ACC112 (cell line): ENCODE measurements at regions not wholly inside any gene's neighbourhood (a gene's known extent, or its start where the extent isn't known, plus 50 kb on each side); places are given as distances from the start of the nearest gene placed in this dataset.

ENCODE experiments used
- H2AFZ ChIP-seq: fragments of 200-600 bp; sonication (generic); one replicate; pipeline ENCODE4 v1.6.0; 2017; ENCODE audit warnings: antibody characterized with exemption, low read length; ENCODE audit not compliant: unreplicated experiment
- H3K27ac ChIP-seq: fragments of 200-600 bp; sonication (generic); 2 replicates; pipeline ENCODE4 v1.5.1; 2014; ENCODE audit warnings: low read depth, mild to moderate bottlenecking, antibody characterized with exemption, low read length, moderate library complexity
- H3K27me3 ChIP-seq: fragments of 200-600 bp; sonication (generic); 2 replicates; pipeline ENCODE4 v1.6.1; 2014; ENCODE audit warnings: mild to moderate bottlenecking, antibody characterized with exemption, low read length, moderate library complexity, mixed read lengths; ENCODE audit not compliant: insufficient read depth
- H3K36me3 ChIP-seq: fragments of 200-600 bp; sonication (generic); 2 replicates; pipeline ENCODE4 v1.6.1; 2016; ENCODE audit warnings: mild to moderate bottlenecking, antibody characterized with exemption, low read length, moderate library complexity, mixed read lengths; ENCODE audit not compliant: insufficient read depth
- H3K4me1 ChIP-seq: fragments of 200-600 bp; sonication (generic); one replicate; pipeline ENCODE4 v1.6.1; 2016; ENCODE audit warnings: low read length, mixed read lengths; ENCODE audit not compliant: insufficient read depth, unreplicated experiment, control insufficient read depth
- H3K4me3 ChIP-seq: fragments of 200-600 bp; sonication (generic); 2 replicates; pipeline ENCODE4 v1.5.1; 2014; ENCODE audit warnings: mild to moderate bottlenecking, low read depth, low read length
- H3K79me2 ChIP-seq: fragments of 200-600 bp; sonication (generic); one replicate; pipeline ENCODE4 v1.6.0; 2016; ENCODE audit warnings: low read length; ENCODE audit not compliant: control insufficient read depth, unreplicated experiment, insufficient read depth

DNA sequence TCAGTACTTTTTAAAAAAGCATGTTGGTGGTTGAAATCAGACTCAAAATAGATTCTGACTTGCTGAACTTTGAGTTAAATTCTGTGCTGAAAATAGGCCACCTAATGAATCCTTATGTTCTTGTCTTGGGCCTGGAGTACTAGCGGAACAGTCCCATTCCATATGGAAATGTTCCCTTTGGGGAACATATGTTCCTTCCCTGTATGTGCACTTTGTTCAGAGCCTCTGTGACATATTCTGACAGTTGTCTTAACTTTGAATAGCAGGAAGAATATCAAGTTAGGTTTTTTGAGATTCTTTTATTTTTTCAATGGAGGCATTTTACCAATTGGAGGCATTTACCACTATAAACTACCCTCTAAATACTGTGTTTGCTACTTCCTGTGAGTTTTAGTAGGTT, 1667.8 kb downstream of the PLA2G4A start:
- Histone ChIP-seq H3K4me3 (no peak overlapping the region), H3K27ac (no peak overlapping the region), H2AFZ (no peak overlapping the region)

DNA sequence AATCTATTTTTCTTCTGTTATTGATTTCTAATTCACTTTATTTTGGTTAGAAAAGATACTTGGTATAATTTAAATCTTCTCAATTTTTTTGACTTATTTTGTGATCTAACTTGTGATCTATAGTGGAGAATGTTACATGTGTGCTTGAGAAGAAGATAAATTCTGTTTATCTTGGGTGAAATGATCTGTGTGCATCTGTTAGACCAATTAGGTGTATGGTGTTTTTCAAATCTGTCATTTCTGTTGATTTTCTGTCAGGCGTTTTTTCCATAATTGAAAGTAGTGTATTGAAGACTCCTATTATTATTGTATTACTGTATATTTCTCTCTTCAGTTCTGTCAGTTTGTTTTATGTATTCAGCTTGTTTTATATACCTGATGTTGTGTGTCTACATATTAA, 1668.3 kb downstream of the PLA2G4A start:
- no peak overlapping the region for H3K27ac ChIP-seq
- no peak overlapping the region for H2AFZ ChIP-seq
- H3K4me1 ChIP-seq = no peaks in the 10 kb centered on the region
- no peaks in the 10 kb centered on the region for H3K27me3 ChIP-seq
- H3K4me3 ChIP-seq = no peak overlapping the region
- no peaks in the 10 kb centered on the region for H3K79me2 ChIP-seq
- H3K36me3 ChIP-seq = no peaks in the 10 kb centered on the region

More for the DNA sequence above, 1667.8 kb downstream of the PLA2G4A start:
- H3K4me1 ChIP-seq = no peaks in the 10 kb centered on the region
- no peaks in the 10 kb centered on the region for H3K27me3 ChIP-seq
- H3K36me3 ChIP-seq = no peaks in the 10 kb centered on the region
- no peaks in the 10 kb centered on the region for H3K79me2 ChIP-seq

DNA sequence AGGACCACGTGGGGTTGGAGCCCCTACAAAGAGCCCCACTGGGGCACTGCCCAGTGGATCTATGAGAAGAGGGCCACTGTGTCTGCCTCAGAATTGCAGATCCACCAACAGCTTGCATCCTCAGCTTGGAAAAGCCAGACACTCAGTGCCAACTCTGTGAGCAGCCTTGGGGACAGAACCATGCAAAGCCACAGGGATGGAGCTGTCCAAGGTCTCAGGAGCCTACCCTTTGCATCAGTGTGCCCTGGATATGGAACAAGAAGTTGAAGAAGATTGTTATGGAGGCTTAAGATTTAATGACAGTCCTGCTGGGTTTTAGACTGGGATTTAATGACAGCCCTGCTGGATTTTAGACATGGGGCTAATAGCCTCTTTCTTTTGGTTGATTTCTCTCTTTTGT, 1670.9 kb downstream of the PLA2G4A start:
- Histone ChIP-seq H3K79me2 (no peaks in the 10 kb centered on the region), H3K4me3 (no peak overlapping the region), H3K27me3 (no peaks in the 10 kb centered on the region), H3K36me3 (no peaks in the 10 kb centered on the region), H3K4me1 (no peaks in the 10 kb centered on the region), H2AFZ (no peak overlapping the region), H3K27ac (no peak overlapping the region)

DNA sequence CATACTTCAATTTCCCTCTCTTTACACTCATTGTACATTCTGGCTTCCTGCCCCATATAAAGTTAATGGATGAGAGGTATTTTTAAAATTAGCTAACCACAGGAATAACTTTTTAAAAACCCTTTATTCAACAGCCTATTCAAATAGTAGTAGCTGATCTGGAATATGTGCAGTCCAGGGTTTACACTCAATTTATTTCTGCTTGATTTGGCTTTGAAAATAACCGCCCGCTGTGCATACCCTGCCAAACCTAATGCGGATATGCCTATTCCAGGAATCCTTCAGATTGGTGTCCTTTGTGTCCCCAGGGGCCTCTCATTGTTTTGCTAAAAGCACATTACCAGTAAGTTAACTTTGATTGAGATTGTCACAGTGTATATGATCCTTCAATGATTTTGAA, 1686.2 kb downstream of the PLA2G4A start:
- Histone ChIP-seq H3K27me3 (no peaks in the 10 kb centered on the region), H3K4me1 (no peaks in the 10 kb centered on the region), H3K36me3 (no peaks in the 10 kb centered on the region), H3K27ac (no peak overlapping the region), H2AFZ (peak overlapping the region; percentile 33), H3K79me2 (no peaks in the 10 kb centered on the region), H3K4me3 (no peak overlapping the region)

DNA sequence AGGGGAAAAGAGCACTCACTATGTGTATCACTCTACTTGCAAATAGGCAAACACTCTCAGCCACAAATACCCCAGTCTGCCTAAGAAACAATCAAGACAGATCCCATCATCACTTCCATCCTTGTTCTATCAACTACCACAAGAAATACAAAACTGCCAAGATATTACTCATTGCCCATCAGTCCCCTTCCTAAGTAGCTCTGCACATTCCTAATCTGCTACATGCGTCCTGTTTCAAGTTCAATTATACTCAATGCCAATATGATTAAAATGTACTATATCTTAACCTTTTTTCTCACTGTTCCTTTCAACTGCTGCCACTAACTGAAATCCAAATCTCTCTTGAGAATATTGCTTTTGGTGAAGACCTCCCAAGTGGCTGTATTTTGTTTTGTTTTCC, 1688.4 kb downstream of the PLA2G4A start:
- no peak overlapping the region for H3K4me3 ChIP-seq
- H3K27me3 ChIP-seq = no peaks in the 10 kb centered on the region
- no peak overlapping the region for H2AFZ ChIP-seq
- no peaks in the 10 kb centered on the region for H3K79me2 ChIP-seq
- no peaks in the 10 kb centered on the region for H3K36me3 ChIP-seq
- no peak overlapping the region for H3K27ac ChIP-seq
- no peaks in the 10 kb centered on the region for H3K4me1 ChIP-seq

DNA sequence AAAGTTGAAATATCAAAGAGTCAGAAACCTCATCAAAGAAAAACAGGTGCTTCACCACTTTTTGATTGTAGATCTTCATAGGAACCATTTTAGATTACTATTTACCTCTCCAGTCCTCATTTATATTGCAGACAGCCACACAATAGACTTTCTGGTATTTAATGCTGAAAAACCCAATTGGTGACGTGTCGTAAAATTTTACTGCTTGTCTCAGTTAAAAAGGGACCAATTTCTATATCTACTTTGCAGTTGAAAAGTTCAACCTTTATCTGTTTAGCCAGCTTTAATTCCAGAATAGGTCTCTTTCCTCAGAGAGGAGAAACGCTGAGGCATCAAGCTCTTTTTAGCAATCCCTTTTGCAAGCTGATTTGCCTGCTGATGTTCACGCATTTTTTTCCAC, 1722.4 kb downstream of the PLA2G4A start:
- H3K27me3 ChIP-seq = no peaks in the 10 kb centered on the region
- H3K79me2 ChIP-seq = no peaks in the 10 kb centered on the region
- no peak overlapping the region for H3K27ac ChIP-seq
- H3K4me3 ChIP-seq = no peak overlapping the region
- H3K4me1 ChIP-seq = no peaks in the 10 kb centered on the region
- no peak overlapping the region for H2AFZ ChIP-seq
- H3K36me3 ChIP-seq = no peaks in the 10 kb centered on the region

DNA sequence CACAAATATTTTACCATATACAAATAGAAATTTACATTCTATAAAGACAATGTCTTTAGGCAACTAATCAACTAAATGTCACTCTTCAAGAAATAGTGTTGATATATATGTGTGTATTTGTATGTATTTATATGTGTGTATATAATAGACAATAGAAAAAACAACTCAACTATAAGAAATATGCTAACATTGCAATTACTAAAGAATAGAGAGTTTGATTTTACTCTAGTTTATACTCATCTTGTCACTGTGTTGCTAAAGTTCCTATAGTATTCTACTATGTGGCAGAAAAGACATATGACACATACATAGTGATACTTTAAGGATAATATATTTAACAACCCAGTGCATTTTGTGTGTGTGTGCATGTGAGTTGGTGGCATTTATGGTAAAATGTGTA, 1728.3 kb downstream of the PLA2G4A start:
- Histone ChIP-seq H2AFZ (no peak overlapping the region), H3K4me1 (no peaks in the 10 kb centered on the region), H3K27ac (no peak overlapping the region)

DNA sequence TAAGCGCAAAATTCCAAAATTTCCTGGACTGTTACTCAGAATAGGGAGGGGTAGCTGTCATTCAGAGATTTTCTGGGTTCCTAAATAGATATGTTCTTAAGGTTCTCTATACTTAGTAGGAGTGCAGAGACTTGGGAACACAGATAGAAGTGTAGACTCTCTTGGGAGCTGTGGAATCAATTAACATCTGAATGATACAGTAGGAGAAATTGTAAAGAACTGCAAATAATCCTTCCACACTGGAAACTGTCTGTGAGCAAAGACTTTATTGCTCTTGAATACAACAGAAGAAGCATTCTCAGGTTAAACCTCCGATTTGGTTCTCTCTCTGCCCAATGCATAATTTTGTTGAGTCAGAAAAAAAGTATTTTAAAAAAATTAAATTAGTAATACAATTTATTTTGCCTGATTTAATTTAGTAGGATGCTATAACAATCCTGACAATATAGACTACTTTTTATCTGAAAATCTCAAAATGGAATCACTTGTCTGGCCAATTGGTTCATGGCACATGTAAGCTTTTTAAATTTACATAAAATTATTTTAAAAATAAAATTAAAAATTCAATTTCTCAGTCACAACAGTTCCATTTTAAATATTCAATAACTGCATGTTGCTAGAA, 1754.3 kb downstream of the PLA2G4A start:
- no peaks in the 10 kb centered on the region for H3K27me3 ChIP-seq
- no peak overlapping the region for H3K4me3 ChIP-seq
- no peaks in the 10 kb centered on the region for H3K79me2 ChIP-seq
- no peak overlapping the region for H2AFZ ChIP-seq
- H3K4me1 ChIP-seq = no peaks in the 10 kb centered on the region
- H3K27ac ChIP-seq = no peak overlapping the region
- no peaks in the 10 kb centered on the region for H3K36me3 ChIP-seq

More for the DNA sequence above, 1728.3 kb downstream of the PLA2G4A start:
- H3K4me3 ChIP-seq = no peak overlapping the region
- no peaks in the 10 kb centered on the region for H3K79me2 ChIP-seq
- no peaks in the 10 kb centered on the region for H3K36me3 ChIP-seq
- H3K27me3 ChIP-seq = no peaks in the 10 kb centered on the region

DNA sequence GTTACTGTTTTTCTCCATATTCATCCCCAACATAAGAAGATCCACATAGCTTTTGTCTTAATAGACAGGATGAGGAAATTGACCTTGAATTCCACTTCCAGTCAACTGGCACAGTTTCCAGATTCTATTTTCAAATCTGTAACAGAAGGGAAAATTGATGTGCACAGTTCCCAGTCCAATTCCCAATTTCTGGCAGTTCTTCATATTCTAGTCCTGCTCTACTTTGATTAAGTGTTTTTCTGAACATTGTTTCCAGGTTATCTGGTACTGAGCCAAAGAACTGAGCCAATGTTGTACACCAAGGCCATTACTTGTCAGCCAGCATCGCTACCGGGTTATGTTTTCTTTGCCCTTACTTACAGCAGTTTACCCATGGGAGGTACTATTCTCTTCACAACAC, 1755.4 kb downstream of the PLA2G4A start:
- Histone ChIP-seq H3K79me2 (no peaks in the 10 kb centered on the region), H3K27ac (no peak overlapping the region), H3K4me1 (no peaks in the 10 kb centered on the region), H2AFZ (no peak overlapping the region), H3K27me3 (no peaks in the 10 kb centered on the region), H3K4me3 (no peak overlapping the region), H3K36me3 (no peaks in the 10 kb centered on the region)

DNA sequence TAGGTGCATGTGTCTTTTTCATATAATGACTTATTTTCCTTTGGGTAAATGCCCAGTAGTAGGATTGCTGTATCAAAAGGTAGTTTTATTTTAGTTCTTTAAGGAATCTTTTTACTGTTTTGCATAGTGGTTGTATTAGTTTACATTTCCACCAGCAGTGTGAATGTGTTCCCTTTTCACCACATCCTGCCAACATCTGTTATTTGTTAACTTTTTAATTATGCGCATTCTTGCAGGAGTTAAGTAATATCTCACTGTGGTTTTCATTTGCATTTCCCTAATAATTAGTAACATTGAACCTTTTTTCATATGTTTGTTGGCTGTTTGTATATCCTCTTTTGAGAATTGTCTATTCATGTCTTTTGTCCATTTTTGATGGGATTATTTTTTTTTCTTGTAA, 1761.9 kb downstream of the PLA2G4A start:
- Histone ChIP-seq H2AFZ (no peak overlapping the region), H3K36me3 (no peaks in the 10 kb centered on the region), H3K4me3 (no peak overlapping the region), H3K27me3 (no peaks in the 10 kb centered on the region), H3K4me1 (no peaks in the 10 kb centered on the region), H3K27ac (no peak overlapping the region), H3K79me2 (no peaks in the 10 kb centered on the region)

DNA sequence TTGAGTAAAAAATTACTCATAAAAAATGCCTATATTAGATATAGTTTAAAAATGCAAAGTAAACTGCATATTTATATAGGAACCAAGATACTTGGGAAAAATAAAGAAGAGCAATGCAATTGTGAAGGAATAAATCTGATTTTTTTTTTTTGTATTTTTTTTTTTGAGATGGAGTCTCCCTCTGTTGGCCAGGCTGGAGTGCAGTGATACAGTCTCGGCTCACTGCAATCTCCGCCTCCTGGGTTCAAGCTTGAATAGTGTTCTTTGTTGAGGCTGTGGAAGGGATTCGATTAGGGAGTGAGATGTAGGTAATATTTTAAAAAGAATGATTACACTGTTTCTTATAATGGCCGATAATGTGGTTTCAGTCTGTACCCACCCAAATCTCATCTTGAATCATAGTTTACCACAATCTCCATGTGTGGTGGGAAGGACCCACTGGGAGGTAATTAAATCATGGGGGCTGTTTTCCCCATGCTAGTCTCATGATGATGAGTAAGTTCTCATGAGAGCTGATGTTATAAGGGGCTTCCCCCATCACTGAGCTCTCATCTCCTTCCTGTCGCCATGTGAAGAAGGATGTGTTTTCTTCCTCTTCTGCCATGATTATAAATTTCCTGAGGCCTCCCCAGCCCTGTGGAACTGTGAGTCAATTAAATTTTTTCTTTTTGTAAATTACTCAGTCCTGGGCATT, 1765.9 kb downstream of the PLA2G4A start:
- Histone ChIP-seq H3K27me3 (no peaks in the 10 kb centered on the region), H2AFZ (no peak overlapping the region), H3K79me2 (no peaks in the 10 kb centered on the region), H3K4me1 (no peaks in the 10 kb centered on the region), H3K36me3 (no peaks in the 10 kb centered on the region), H3K27ac (no peak overlapping the region), H3K4me3 (no peak overlapping the region)
